Stimulated activated naive B cell treated with anti-CD40 and anti-IgM and Interleukin-4, amounts not matched to agents 10 μg/mL and 1 μg/mL and 100 μg/mL, for 72 hours (primary cell): ENCODE measurements at regions not wholly inside any gene's neighbourhood (a gene's known extent, or its start where the extent isn't known, plus 50 kb on each side); places are given as distances from the start of the nearest gene placed in this dataset.
"Not testable (repeated sequence)": the region's sequence is repeated elsewhere in the genome, so short reads cannot be mapped to it uniquely, and the experiment has no call there.

Experiments used
- ATAC-seq, 2 donors: fragments of 150-1000 bp; cut with Tn5 transposase; replicated peaks; 2 replicates each; pipeline ENCODE4 v1.10.0; 2021; ENCODE audit warnings: moderate library complexity in 1 of 2
- DNase-seq: peaks from one replicate; pipeline ENCODE4 v3.0.0; 2021
- H3K27ac Mint-ChIP-seq: one replicate; pipeline ENCODE4 v1.8.0; 2022; ENCODE audit warnings: mild to moderate bottlenecking, mixed read lengths
- H3K27me3 Mint-ChIP-seq, 2 donors: one replicate each; pipeline ENCODE4 v1.8.0; 2022; ENCODE audit warnings: mixed read lengths in 2 of 2
- H3K36me3 Mint-ChIP-seq, 2 donors: one replicate each; pipeline ENCODE4 v1.8.0; 2022; ENCODE audit warnings: mixed read lengths in 2 of 2, mild to moderate bottlenecking in 1 of 2
- H3K4me1 Mint-ChIP-seq, 2 donors: one replicate each; pipeline ENCODE4 v1.8.0; 2022; ENCODE audit warnings: mixed read lengths in 2 of 2, mild to moderate bottlenecking in 1 of 2
- H3K4me3 Mint-ChIP-seq, 2 donors: one replicate each; pipeline ENCODE4 v1.8.0; 2022; ENCODE audit warnings: mild to moderate bottlenecking in 2 of 2, mixed read lengths in 2 of 2, moderate library complexity in 1 of 2
- H3K9me3 Mint-ChIP-seq, 2 donors: one replicate each; pipeline ENCODE4 v1.8.0; 2022; ENCODE audit warnings: mixed read lengths in 2 of 2, mild to moderate bottlenecking in 1 of 2

- no peaks in the 10 kb centered on the region for H3K4me1 Mint-ChIP-seq
Observed at GRCh38 chr2:14051401-14051800, 581.1 kb upstream of the LRATD1 start.

GRCh38 chr2:14053105-14053504 lies 579.4 kb upstream of the LRATD1 start:
- Mint-ChIP-seq H3K4me3 (no peak overlapping the region), H3K36me3 (no peaks in the 10 kb centered on the region), H3K27ac (no peak overlapping the region), H3K9me3 (peaks cover 4 to 7% of the 10 kb centered on the region in 2 donors), H3K4me1 (no peaks in the 10 kb centered on the region), H3K27me3 (no peaks in the 10 kb centered on the region)
- no peak for ATAC-seq
- no peak for DNase-seq

More at GRCh38 chr2:14051401-14051800, 581.1 kb upstream of the LRATD1 start:
- H3K27me3 Mint-ChIP-seq = no peaks in the 10 kb centered on the region
- no peaks in the 10 kb centered on the region for H3K36me3 Mint-ChIP-seq
- H3K4me3 Mint-ChIP-seq = no peak overlapping the region
- H3K27ac Mint-ChIP-seq = no peak overlapping the region
- H3K9me3 Mint-ChIP-seq = peaks cover 0 to 5% of the 10 kb centered on the region in 2 donors
- DNase-seq = no peak
- ATAC-seq = no peak

DNA sequence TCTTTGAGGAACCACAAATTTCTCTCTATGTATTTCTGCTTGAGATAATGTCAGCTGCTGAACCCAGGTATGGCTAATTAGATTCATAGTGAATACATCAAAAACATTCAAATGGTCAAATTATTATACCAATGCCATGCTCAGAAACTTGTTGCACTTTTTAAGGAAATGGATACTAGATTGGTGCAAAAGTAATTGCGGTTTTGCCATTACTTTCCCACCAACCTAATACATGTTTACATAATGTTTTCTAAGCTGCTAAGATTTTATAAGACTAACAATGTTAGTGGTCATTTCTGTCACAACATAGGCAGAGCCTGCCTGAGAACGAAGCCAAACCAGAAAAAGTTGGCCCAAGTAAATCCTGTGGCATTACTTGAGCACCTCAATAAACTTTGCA lies 568.2 kb upstream of the LRATD1 start:
- Mint-ChIP-seq H3K9me3 (no peaks in the 10 kb centered on the region), H3K27me3 (no peaks in the 10 kb centered on the region), H3K4me3 (no peak overlapping the region), H3K36me3 (no peaks in the 10 kb centered on the region), H3K27ac (no peak overlapping the region), H3K4me1 (no peaks in the 10 kb centered on the region)
- ATAC-seq (no peak), DNase-seq (no peak)

DNA sequence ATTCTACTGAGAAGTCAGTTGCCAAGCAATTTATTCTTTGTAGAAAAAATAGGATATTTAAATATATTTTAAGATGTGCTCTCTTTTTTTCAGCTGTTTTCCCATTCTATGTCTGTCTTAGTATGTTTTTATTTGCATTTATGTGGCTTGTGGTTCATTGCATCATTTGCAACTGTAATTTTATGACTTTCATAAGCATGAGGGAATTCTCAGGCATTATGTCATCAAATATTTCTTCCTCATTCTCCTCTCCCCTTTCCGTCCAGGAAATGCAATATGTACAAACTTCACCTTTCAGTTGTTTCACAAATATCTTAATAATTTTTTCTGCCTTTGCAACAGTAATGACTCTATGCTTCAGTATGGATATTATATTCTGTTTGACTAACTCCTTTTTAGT lies 560.2 kb upstream of the LRATD1 start:
- H3K4me1 Mint-ChIP-seq = no peaks in the 10 kb centered on the region
- no peaks in the 10 kb centered on the region for H3K36me3 Mint-ChIP-seq
- no peak overlapping the region for H3K27ac Mint-ChIP-seq
- H3K27me3 Mint-ChIP-seq = no peaks in the 10 kb centered on the region
- ATAC-seq = no peak
- peaks cover 0 to 2% of the 10 kb centered on the region in 2 donors for H3K9me3 Mint-ChIP-seq
- no peak for DNase-seq
- no peak overlapping the region for H3K4me3 Mint-ChIP-seq

GRCh38 chr2:14074691-14075090 lies 557.8 kb upstream of the LRATD1 start:
- ATAC-seq (no peak), DNase-seq (no peak)
- Mint-ChIP-seq H3K4me3 (no peak overlapping the region), H3K36me3 (no peaks in the 10 kb centered on the region), H3K4me1 (no peaks in the 10 kb centered on the region), H3K9me3 (no peaks in the 10 kb centered on the region), H3K27me3 (no peaks in the 10 kb centered on the region), H3K27ac (no peak overlapping the region)

DNA sequence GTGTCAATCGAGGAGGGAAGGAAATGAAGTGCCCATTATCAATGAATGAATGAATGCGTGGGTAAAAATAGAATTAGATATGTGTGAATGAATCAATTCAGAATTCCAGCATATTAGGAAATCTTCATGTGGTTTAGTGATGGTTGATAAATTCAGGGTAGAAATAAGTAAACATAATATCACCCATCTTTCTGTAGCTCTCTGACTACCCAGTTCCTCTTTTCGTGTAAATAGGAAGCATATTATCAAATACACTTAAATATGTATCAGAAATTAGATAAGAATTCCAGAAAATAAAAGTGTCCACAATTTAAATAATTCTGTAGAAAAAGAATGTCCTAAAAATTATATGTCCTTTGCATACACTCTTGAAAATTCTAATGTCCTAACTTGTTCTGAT lies 552.9 kb upstream of the LRATD1 start:
- Mint-ChIP-seq H3K27me3 (no peaks in the 10 kb centered on the region), H3K27ac (no peak overlapping the region), H3K9me3 (peaks cover 4 to 6% of the 10 kb centered on the region in 2 donors), H3K4me3 (no peak overlapping the region), H3K36me3 (no peaks in the 10 kb centered on the region), H3K4me1 (no peaks in the 10 kb centered on the region)
- no peak for DNase-seq
- no peak for ATAC-seq

DNA sequence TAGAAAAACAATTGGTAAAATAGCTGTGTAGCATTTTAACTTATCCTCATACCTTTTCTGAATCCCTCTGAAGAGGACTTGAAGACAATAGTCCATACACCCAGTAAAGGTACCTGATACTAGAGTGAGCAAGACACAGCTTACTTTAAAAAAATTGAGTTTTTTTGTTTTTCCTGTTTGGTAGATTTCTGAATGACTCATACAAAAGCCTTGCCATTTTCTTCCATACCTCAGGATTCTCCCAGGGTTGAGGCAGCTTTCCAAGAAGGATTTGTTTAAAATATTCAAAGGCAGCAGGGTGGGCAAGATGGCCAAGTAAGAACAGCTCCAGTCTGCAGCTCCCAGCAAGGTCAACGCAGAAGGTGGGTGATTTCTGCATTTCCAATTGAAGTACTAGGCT lies 551.0 kb upstream of the LRATD1 start:
- Mint-ChIP-seq H3K4me1 (no peaks in the 10 kb centered on the region), H3K27me3 (no peaks in the 10 kb centered on the region), H3K4me3 (no peak overlapping the region), H3K9me3 (peaks cover 6 to 7% of the 10 kb centered on the region in 2 donors), H3K36me3 (no peaks in the 10 kb centered on the region), H3K27ac (no peak overlapping the region)
- no peak for DNase-seq
- ATAC-seq = no peak

- Mint-ChIP-seq H3K4me1 (no peaks in the 10 kb centered on the region), H3K27me3 (no peaks in the 10 kb centered on the region), H3K27ac (no peak overlapping the region), H3K4me3 (no peak overlapping the region), H3K36me3 (no peaks in the 10 kb centered on the region), H3K9me3 (peaks cover 6 to 9% of the 10 kb centered on the region in 2 donors)
- no peak for DNase-seq
- no peak for ATAC-seq
Observed at GRCh38 chr2:14082640-14083039, 549.9 kb upstream of the LRATD1 start.

DNA sequence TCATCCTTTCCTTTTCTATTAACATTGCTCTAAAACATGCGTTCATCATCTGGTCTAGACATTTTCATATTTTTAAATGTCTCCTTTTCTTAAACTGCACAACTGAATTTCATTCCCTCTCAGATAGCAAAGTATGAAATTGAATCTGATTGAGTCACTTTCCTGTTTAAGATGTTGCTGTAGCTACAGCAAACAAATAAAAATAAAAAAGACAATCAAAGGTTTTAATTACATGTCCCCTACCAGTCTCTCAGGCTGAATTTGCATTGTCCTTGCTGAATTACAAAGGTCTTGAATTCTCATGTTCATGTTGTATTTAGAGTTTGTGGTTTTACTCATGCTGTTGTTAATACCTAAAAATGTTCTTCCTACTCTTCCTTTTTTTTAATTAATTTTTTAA lies 537.9 kb upstream of the LRATD1 start:
- no peaks in the 10 kb centered on the region for H3K27me3 Mint-ChIP-seq

GRCh38 chr2:14099101-14099500 lies 533.4 kb upstream of the LRATD1 start:
- not testable (repeated sequence) for H3K27ac Mint-ChIP-seq, H3K27me3 Mint-ChIP-seq, H3K9me3 Mint-ChIP-seq, DNase-seq, H3K4me1 Mint-ChIP-seq, H3K36me3 Mint-ChIP-seq, ATAC-seq, H3K4me3 Mint-ChIP-seq

More for the DNA sequence above, 537.9 kb upstream of the LRATD1 start:
- ATAC-seq = no peak
- no peak for DNase-seq
- Mint-ChIP-seq H3K27ac (no peak overlapping the region), H3K9me3 (no peaks in the 10 kb centered on the region), H3K36me3 (no peaks in the 10 kb centered on the region), H3K4me1 (no peaks in the 10 kb centered on the region), H3K4me3 (no peak overlapping the region)

- Mint-ChIP-seq H3K9me3 (no peaks in the 10 kb centered on the region), H3K27me3 (no peaks in the 10 kb centered on the region), H3K4me1 (no peaks in the 10 kb centered on the region), H3K4me3 (no peak overlapping the region), H3K27ac (no peak overlapping the region), H3K36me3 (no peaks in the 10 kb centered on the region)
- ATAC-seq (no peak), DNase-seq (no peak)
Observed at GRCh38 chr2:14114275-14114674, 518.2 kb upstream of the LRATD1 start.

GRCh38 chr2:14120376-14120775 lies 512.1 kb upstream of the LRATD1 start:
- H3K27ac Mint-ChIP-seq = no peak overlapping the region
- H3K4me1 Mint-ChIP-seq = no peaks in the 10 kb centered on the region
- ATAC-seq = no peak
- no peaks in the 10 kb centered on the region for H3K27me3 Mint-ChIP-seq
- no peak for DNase-seq
- H3K9me3 Mint-ChIP-seq = no peaks in the 10 kb centered on the region
- no peak overlapping the region for H3K4me3 Mint-ChIP-seq
- H3K36me3 Mint-ChIP-seq = no peaks in the 10 kb centered on the region

GRCh38 chr2:14123436-14124103 lies 508.9 kb upstream of the LRATD1 start:
- H3K9me3 Mint-ChIP-seq = peaks cover 0 to 2% of the 10 kb centered on the region in 2 donors

DNA sequence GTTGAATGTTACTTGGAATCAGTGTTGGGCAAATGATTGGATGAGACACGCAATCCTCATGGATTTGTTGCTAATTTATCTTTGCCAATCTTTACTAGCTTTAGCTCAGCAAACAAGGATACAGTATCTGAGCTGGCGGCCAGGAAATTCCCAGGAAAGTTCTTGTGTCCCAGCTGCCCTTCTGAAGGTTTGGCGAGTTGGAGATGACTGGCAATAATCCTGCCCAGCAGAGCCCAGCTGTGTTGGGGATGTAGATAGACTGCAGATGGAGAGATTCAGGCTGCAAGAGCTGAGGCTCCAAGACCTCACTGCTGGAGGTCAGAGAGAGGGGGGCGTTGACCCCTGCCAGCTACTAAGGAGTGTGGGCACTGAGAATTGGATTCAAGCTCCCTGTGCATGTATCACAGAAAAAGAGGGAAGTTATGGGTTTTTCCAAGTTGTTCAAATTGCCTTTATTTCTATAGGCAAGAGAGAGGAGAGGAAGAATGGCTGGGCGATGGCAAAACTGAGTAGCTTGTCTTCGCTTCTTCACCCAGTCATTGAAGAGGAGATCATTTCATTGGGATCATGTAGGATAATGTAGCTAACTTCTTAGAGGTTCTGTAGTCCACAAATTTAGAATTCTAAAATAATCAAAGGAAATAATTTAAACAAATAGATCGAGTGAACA lies 506.8 kb upstream of the LRATD1 start:
- Mint-ChIP-seq H3K36me3 (no peaks in the 10 kb centered on the region), H3K27me3 (no peaks in the 10 kb centered on the region), H3K4me1 (no peaks in the 10 kb centered on the region), H3K9me3 (peaks cover 0 to 2% of the 10 kb centered on the region in 2 donors), H3K27ac (no peak overlapping the region), H3K4me3 (no peak overlapping the region)
- DNase-seq (no peak), ATAC-seq (no peak)

More at GRCh38 chr2:14123436-14124103, 508.9 kb upstream of the LRATD1 start:
- Mint-ChIP-seq H3K27me3 (no peaks in the 10 kb centered on the region), H3K27ac (no peak overlapping the region), H3K4me1 (no peaks in the 10 kb centered on the region), H3K4me3 (no peak overlapping the region), H3K36me3 (no peaks in the 10 kb centered on the region)
- no peak for ATAC-seq
- no peak for DNase-seq

DNA sequence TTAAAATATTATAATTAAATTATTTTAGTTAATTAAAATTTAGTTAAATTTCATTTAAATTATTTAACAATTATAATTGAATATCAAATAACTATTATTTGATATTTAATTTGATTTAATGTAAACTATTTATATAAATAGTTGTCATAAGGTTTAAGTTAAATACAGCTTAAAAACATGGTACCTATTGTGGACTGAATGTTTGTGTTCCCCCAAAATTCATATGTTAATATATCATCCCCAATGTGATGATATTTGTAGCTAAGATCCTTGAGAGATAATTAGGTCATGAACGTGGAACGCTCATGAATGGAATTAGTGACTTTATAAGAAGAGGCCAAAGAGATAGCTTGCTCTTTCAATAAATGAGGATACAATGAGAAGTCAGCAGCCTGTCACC lies 505.7 kb upstream of the LRATD1 start:
- Mint-ChIP-seq H3K9me3 (peaks cover 0 to 2% of the 10 kb centered on the region in 2 donors), H3K4me1 (no peaks in the 10 kb centered on the region), H3K27ac (no peak overlapping the region), H3K4me3 (no peak overlapping the region), H3K27me3 (no peaks in the 10 kb centered on the region), H3K36me3 (no peaks in the 10 kb centered on the region)
- no peak for ATAC-seq
- DNase-seq = no peak
